WTC11 (cell line): ENCODE measurements at regions not wholly inside any gene's neighbourhood (a gene's known extent, or its start where the extent isn't known, plus 50 kb on each side); places are given as distances from the start of the nearest gene placed in this dataset.
"Not testable (repeated sequence)": the region's sequence is repeated elsewhere in the genome, so short reads cannot be mapped to it uniquely, and the experiment has no call there.

Experiments
- ATAC-seq: fragments of 200-7000 bp; cut with Tn5 transposase; 2 replicates; pipeline ENCODE4 v1.10.0; 2021; ENCODE audit warnings: mild to moderate bottlenecking, moderate library complexity
- CTCF ChIA-PET: fragments of 300-600 bp; sonication (Branson Sonifier 250); formaldehyde crosslinking; loops from one replicate; lab custom pipeline; 2021; ENCODE audit warnings: antibody characterized with exemption; lab: Charles Lee
- POLR2A ChIA-PET: fragments of 350-600 bp; sonication (Branson Sonifier 250); formaldehyde crosslinking; loops from one replicate; lab custom pipeline; 2021; ENCODE audit warnings: antibody characterized with exemption; lab: Charles Lee
- DNase-seq: peaks from one replicate; pipeline ENCODE4 v3.0.0; 2021; ENCODE audit warnings: low spot score
- H3K27ac Mint-ChIP-seq: 2 replicates; pipeline ENCODE4 v1.8.0; 2021; ENCODE audit warnings: mixed read lengths
- H3K27me3 Mint-ChIP-seq: 2 replicates; pipeline ENCODE4 v1.8.0; 2021; ENCODE audit warnings: low read depth, mild to moderate bottlenecking, moderate library complexity, mixed read lengths
- H3K36me3 Mint-ChIP-seq: 2 replicates; pipeline ENCODE4 v1.8.0; 2021; ENCODE audit warnings: mixed read lengths
- H3K4me1 Mint-ChIP-seq: 2 replicates; pipeline ENCODE4 v1.8.0; 2022; ENCODE audit warnings: mixed read lengths
- H3K4me3 Mint-ChIP-seq: 2 replicates; pipeline ENCODE4 v1.8.0; 2021; ENCODE audit warnings: mild to moderate bottlenecking, moderate library complexity, mixed read lengths
- H3K9me3 Mint-ChIP-seq: 2 replicates; pipeline ENCODE4 v1.8.0; 2021; ENCODE audit warnings: mixed read lengths
- AR ChIP-seq: fragments of 250-450 bp; sonication (Bioruptor Pico); IDR thresholded peaks from 2 replicates; pipeline ENCODE4 v1.9.0; 2021; ENCODE audit warnings: mild to moderate bottlenecking
- ATF2 ChIP-seq: sonication (generic); formaldehyde crosslinking; IDR thresholded peaks from 2 replicates; pipeline ENCODE4 v1.8.1; 2022; ENCODE audit warnings: low read depth, missing genetic modification reagents, borderline replicate concordance
- E2F4 ChIP-seq: sonication (generic); formaldehyde crosslinking; IDR thresholded peaks from 2 replicates; pipeline ENCODE4 v1.8.1; 2022; ENCODE audit warnings: low read depth, mild to moderate bottlenecking, moderate library complexity, missing genetic modification reagents, borderline replicate concordance
- ELF4 ChIP-seq: sonication (generic); formaldehyde crosslinking; IDR thresholded peaks from 2 replicates; pipeline ENCODE4 v1.8.1; 2022; ENCODE audit warnings: low read depth, mild to moderate bottlenecking, moderate library complexity, missing genetic modification reagents
- FOXP1 ChIP-seq: sonication (generic); formaldehyde crosslinking; IDR thresholded peaks from 2 replicates; pipeline ENCODE4 v1.8.0; 2022; ENCODE audit warnings: missing genetic modification reagents, mild to moderate bottlenecking, moderate library complexity, borderline replicate concordance
- GRHL2 ChIP-seq: fragments of 250-450 bp; sonication (Bioruptor Pico); IDR thresholded peaks from 2 replicates; pipeline ENCODE4 v1.8.0; 2022; ENCODE audit warnings: mild to moderate bottlenecking, moderate library complexity; ENCODE audit not compliant: insufficient replicate concordance, severe bottlenecking
- GTF2I ChIP-seq: fragments of 250-450 bp; sonication (Bioruptor Pico); conservative IDR thresholded peaks from 2 replicates; pipeline ENCODE4 v1.4.0; 2021; ENCODE audit warnings: mild to moderate bottlenecking
- JUN ChIP-seq: sonication (generic); formaldehyde crosslinking; IDR thresholded peaks from 2 replicates; pipeline ENCODE4 v1.8.0; 2023; ENCODE audit warnings: mild to moderate bottlenecking, missing genetic modification reagents
- MXD4 ChIP-seq: fragments of 250-450 bp; sonication (Bioruptor Pico); IDR thresholded peaks from 2 replicates; pipeline ENCODE4 v1.8.0; 2021; ENCODE audit warnings: mild to moderate bottlenecking, moderate library complexity, borderline replicate concordance
- NFYB ChIP-seq: sonication (generic); formaldehyde crosslinking; conservative IDR thresholded peaks from 2 replicates; pipeline ENCODE4 v1.8.0; 2022; ENCODE audit warnings: low read depth, missing genetic modification reagents
- RELA ChIP-seq: sonication (generic); formaldehyde crosslinking; IDR thresholded peaks from 2 replicates; pipeline ENCODE4 v1.8.1; 2022; ENCODE audit warnings: missing genetic modification reagents, mild to moderate bottlenecking, borderline replicate concordance
- SOX15 ChIP-seq: fragments of 250-450 bp; sonication (Bioruptor Pico); IDR thresholded peaks from 2 replicates; pipeline ENCODE4 v1.9.0; 2021; ENCODE audit warnings: mild to moderate bottlenecking
- TEAD1 ChIP-seq: sonication (generic); formaldehyde crosslinking; IDR thresholded peaks from 2 replicates; pipeline ENCODE4 v1.8.0; 2022; ENCODE audit warnings: mild to moderate bottlenecking, missing genetic modification reagents
- ZNF138 ChIP-seq: sonication (generic); formaldehyde crosslinking; conservative IDR thresholded peaks from 2 replicates; pipeline ENCODE4 v1.8.1; 2022; ENCODE audit warnings: mild to moderate bottlenecking, moderate library complexity, missing genetic modification reagents
- ZNF232 ChIP-seq: sonication (generic); formaldehyde crosslinking; IDR thresholded peaks from 2 replicates; pipeline ENCODE4 v1.8.0; 2022; ENCODE audit warnings: mild to moderate bottlenecking, missing genetic modification reagents
- ZNF671 ChIP-seq: fragments of 250-450 bp; sonication (Bioruptor Pico); IDR thresholded peaks from 2 replicates; pipeline ENCODE4 v1.8.0; 2021; ENCODE audit warnings: mild to moderate bottlenecking
- TF ChIP-seq, protein P1 (sequence below): sonication (generic); formaldehyde crosslinking; IDR thresholded peaks from 2 replicates; pipeline ENCODE4 v1.8.0; 2023; ENCODE audit warnings: missing genetic modification reagents, mild to moderate bottlenecking, borderline replicate concordance

DNA sequence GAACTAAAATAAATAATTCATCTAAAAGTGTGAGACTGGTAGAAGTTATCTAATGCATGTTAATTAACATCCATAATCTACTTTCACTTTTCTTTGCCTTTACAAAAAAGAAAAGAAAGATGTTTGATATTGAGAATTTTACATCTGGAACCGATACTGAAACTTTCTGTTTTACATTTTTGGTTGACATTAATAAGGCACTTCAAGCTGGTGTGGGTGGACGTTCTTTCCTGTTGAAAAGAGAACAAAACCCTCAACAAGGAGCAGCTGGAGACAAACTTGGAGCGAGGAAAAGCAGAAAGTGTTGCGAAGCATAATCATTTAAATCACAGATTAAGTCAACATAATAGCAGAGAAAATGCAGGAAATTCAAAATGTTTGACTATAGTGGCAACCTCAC lies 575.2 kb upstream of the ADGRB3 start (continued):
- TF ChIP-seq E2F4 = no peak
- no peak for TF ChIP-seq MXD4 (CRISPR knock-in tag)
- no peak for TF ChIP-seq RELA (CRISPR knock-in tag)
- no peak for TF ChIP-seq AR (CRISPR knock-in tag)
- no peak for TF ChIP-seq TEAD1 (CRISPR knock-in tag)
- TF ChIP-seq GRHL2 (CRISPR knock-in tag) = no peak
- TF ChIP-seq JUN (CRISPR knock-in tag) = no peak
- TF ChIP-seq ZNF232 (CRISPR knock-in tag) = no peak
- no peak for TF ChIP-seq ZNF138 (CRISPR knock-in tag)
- TF ChIP-seq ZNF671 (CRISPR knock-in tag) = no peak
- no peak for TF ChIP-seq ELF4 (CRISPR knock-in tag)

- Mint-ChIP-seq H3K4me3 (no peak overlapping the region), H3K9me3 (peaks cover 16% of the 10 kb centered on the region), H3K27ac (peak overlapping the region; percentile 24; the same call in 1 of the 2 replicates), H3K36me3 (peaks cover 19% of the 10 kb centered on the region), H3K4me1 (peaks cover 19% of the 10 kb centered on the region), H3K27me3 (no peaks in the 10 kb centered on the region)
- ChIA-PET POLR2A (no interaction called here), CTCF (no interaction called here)
- ATAC-seq = no peak
- no peak for TF ChIP-seq AR (CRISPR knock-in tag)
- no peak for TF ChIP-seq FOXP1 (CRISPR knock-in tag)
- TF ChIP-seq, protein P1, sequence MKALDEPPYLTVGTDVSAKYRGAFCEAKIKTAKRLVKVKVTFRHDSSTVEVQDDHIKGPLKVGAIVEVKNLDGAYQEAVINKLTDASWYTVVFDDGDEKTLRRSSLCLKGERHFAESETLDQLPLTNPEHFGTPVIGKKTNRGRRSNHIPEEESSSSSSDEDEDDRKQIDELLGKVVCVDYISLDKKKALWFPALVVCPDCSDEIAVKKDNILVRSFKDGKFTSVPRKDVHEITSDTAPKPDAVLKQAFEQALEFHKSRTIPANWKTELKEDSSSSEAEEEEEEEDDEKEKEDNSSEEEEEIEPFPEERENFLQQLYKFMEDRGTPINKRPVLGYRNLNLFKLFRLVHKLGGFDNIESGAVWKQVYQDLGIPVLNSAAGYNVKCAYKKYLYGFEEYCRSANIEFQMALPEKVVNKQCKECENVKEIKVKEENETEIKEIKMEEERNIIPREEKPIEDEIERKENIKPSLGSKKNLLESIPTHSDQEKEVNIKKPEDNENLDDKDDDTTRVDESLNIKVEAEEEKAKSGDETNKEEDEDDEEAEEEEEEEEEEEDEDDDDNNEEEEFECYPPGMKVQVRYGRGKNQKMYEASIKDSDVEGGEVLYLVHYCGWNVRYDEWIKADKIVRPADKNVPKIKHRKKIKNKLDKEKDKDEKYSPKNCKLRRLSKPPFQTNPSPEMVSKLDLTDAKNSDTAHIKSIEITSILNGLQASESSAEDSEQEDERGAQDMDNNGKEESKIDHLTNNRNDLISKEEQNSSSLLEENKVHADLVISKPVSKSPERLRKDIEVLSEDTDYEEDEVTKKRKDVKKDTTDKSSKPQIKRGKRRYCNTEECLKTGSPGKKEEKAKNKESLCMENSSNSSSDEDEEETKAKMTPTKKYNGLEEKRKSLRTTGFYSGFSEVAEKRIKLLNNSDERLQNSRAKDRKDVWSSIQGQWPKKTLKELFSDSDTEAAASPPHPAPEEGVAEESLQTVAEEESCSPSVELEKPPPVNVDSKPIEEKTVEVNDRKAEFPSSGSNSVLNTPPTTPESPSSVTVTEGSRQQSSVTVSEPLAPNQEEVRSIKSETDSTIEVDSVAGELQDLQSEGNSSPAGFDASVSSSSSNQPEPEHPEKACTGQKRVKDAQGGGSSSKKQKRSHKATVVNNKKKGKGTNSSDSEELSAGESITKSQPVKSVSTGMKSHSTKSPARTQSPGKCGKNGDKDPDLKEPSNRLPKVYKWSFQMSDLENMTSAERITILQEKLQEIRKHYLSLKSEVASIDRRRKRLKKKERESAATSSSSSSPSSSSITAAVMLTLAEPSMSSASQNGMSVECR = no peak
- TF ChIP-seq NFYB (CRISPR knock-in tag) = no peak
- no peak for TF ChIP-seq SOX15 (CRISPR knock-in tag)
- no peak for TF ChIP-seq ATF2 (CRISPR knock-in tag)
- no peak for TF ChIP-seq GTF2I
- TF ChIP-seq JUN (CRISPR knock-in tag) = no peak
- no peak for DNase-seq
These were observed 575.8 kb upstream of the ADGRB3 start for GRCh38 chr6:68059261-68059660.

DNA sequence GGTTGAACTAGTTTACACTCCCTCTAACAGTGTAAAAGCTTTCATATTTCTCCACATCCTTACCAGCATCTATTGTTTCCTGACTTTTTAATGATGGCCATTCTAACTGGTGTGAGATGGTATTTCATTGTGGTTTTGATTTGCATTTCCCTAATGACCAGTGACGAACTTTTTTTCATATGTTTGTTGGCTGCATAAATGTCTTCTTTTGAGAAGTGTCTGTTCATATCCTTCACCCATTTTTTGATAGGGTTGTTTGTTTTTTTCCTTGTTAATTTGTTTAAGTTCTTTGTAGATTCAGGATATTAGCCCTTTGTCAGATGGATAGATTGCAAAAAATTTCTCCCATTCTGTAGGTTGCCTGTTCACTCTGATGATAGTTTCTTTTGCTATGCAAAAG lies 578.5 kb upstream of the ADGRB3 start:
- H3K4me3 Mint-ChIP-seq, ATAC-seq, POLR2A ChIA-PET, DNase-seq, CTCF ChIA-PET, H3K27me3 Mint-ChIP-seq, H3K27ac Mint-ChIP-seq: not testable (repeated sequence)
- Mint-ChIP-seq H3K36me3 (peaks cover 19% of the 10 kb centered on the region), H3K9me3 (peaks cover 16% of the 10 kb centered on the region), H3K4me1 (peaks cover 17% of the 10 kb centered on the region)
